ENCODE measurements at regions not wholly inside any gene's neighbourhood (a gene's known extent, or its start where the extent isn't known, plus 50 kb on each side); places are given as distances from the start of the nearest gene placed in this dataset.
A peak's percentile ranks its signal among the peaks of the same experiment; 100 is the strongest.

DNA sequence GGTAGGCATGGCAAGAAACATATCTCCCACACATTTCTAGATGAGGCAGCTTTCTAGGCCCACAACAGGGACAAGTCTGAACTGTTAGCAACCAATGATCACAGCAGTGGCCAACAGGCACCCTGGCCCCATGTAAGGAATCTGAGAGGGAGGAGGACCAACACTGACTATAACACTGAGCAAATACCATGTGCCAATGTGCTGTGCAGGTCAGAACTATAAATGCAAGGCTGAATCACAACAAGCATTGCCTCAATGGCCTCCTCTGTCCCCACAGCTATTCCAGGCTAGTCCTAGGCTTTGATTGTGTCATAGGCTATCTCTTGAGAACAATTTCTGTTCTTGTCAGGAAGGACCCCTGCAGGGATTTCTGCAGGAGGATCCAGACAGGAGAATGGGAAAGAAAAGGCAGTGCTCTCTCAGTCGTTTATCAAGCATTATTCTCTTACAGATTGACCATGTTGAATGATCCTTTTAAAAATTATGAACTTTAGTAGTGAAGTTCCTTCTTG, 221.2 kb downstream of the TLE1 start:
- Mint-ChIP-seq H3K27ac (ENCODE audit: low read depth, unreplicated experiment) (no peak overlapping the region), H3K36me3 (ENCODE audit: insufficient read depth, unreplicated experiment) (no peaks in the 10 kb centered on the region), H3K4me1 (ENCODE audit: insufficient read depth, unreplicated experiment) (no peaks in the 10 kb centered on the region), H3K9me3 (ENCODE audit: unreplicated experiment) (no peaks in the 10 kb centered on the region), H3K27me3 (ENCODE audit: insufficient read depth, unreplicated experiment) (no peaks in the 10 kb centered on the region), H3K4me3 (ENCODE audit: unreplicated experiment) (no peak overlapping the region)
- TF ChIP-seq, protein P1, sequence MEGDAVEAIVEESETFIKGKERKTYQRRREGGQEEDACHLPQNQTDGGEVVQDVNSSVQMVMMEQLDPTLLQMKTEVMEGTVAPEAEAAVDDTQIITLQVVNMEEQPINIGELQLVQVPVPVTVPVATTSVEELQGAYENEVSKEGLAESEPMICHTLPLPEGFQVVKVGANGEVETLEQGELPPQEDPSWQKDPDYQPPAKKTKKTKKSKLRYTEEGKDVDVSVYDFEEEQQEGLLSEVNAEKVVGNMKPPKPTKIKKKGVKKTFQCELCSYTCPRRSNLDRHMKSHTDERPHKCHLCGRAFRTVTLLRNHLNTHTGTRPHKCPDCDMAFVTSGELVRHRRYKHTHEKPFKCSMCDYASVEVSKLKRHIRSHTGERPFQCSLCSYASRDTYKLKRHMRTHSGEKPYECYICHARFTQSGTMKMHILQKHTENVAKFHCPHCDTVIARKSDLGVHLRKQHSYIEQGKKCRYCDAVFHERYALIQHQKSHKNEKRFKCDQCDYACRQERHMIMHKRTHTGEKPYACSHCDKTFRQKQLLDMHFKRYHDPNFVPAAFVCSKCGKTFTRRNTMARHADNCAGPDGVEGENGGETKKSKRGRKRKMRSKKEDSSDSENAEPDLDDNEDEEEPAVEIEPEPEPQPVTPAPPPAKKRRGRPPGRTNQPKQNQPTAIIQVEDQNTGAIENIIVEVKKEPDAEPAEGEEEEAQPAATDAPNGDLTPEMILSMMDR (IDR thresholded peaks at IDR 0.05; ENCODE audit: unreplicated experiment) = no peak
- ChIA-PET POLR2A (interaction anchor here (0.5 kb wide), 1 partner anchor 66 kb away, joined by 3 read pairs; no protein-coding TSS in a partner anchor), CTCF (no interaction called here)
- no TSS peak for BruUV-seq (replicated peaks)
- DNase-seq (ENCODE audit: unreplicated experiment) = no peak
- intact Hi-C loops (cut with micrococcal nuclease) = no loop called here

DNA sequence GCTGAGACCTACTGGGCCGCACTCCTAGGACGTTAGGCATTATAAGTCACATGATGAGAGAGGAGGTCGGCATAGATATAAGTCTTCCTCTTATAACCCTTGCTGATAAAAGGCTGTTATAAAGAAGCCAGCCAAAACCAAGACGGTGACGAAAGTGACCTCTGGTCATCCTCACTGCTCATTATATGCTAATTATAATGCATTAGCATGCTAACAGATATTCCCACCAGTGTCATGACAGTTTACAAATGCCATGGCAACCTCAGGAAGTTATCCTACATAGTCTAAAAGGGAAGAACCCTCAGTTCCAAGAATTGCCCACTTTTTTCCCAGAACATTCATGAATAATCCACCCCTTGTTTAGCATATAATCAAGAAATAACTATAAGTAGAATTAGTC, 222.4 kb downstream of the TLE1 start:
- intact Hi-C loops (cut with micrococcal nuclease) = no loop called here
- H3K27me3 Mint-ChIP-seq (ENCODE audit: insufficient read depth, unreplicated experiment) = no peaks in the 10 kb centered on the region
- no peaks in the 10 kb centered on the region for H3K4me1 Mint-ChIP-seq (ENCODE audit: insufficient read depth, unreplicated experiment)
- POLR2A ChIA-PET = no interaction called here
- CTCF ChIA-PET = no interaction called here
- BruUV-seq (replicated peaks) = no TSS peak
- H3K4me3 Mint-ChIP-seq (ENCODE audit: unreplicated experiment) = no peak overlapping the region
- H3K36me3 Mint-ChIP-seq (ENCODE audit: insufficient read depth, unreplicated experiment) = no peaks in the 10 kb centered on the region
- H3K27ac Mint-ChIP-seq (ENCODE audit: low read depth, unreplicated experiment) = no peak overlapping the region
- no peak for DNase-seq (ENCODE audit: unreplicated experiment)
- H3K9me3 Mint-ChIP-seq (ENCODE audit: unreplicated experiment) = no peaks in the 10 kb centered on the region
- TF ChIP-seq, protein P1 (IDR thresholded peaks at IDR 0.05; ENCODE audit: unreplicated experiment) = no peak

DNA sequence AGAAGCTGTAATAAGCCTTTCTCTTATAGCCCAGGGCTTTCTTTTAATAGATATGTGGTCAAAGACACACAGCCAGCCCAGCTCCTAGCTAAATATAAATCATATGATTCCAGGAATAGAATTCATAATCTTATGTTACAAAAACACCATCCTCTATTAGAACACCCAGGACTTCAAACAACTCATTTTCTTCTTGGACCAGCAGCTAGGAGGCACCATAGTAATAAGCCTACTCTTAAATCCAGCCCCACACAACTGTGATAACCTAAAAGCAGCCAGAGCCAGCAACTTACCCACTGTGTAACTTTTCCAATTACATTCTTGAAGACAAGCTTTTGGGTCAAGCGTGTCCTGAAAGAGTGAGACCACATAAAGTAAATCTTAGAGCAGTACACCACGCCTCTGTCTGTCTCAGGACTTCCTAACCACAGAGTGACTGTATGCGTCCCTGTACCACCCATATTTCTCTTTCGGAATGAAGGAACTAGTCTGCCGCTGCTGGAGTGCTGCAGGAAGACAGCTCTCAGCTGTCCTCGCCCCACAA, 223.8 kb downstream of the TLE1 start:
- POLR2A ChIA-PET = no interaction called here
- DNase-seq (ENCODE audit: unreplicated experiment) = peak; percentile 1
- Mint-ChIP-seq H3K4me1 (ENCODE audit: insufficient read depth, unreplicated experiment) (no peaks in the 10 kb centered on the region), H3K36me3 (ENCODE audit: insufficient read depth, unreplicated experiment) (no peaks in the 10 kb centered on the region), H3K4me3 (ENCODE audit: unreplicated experiment) (no peak overlapping the region), H3K27ac (ENCODE audit: low read depth, unreplicated experiment) (no peak overlapping the region), H3K27me3 (ENCODE audit: insufficient read depth, unreplicated experiment) (no peaks in the 10 kb centered on the region), H3K9me3 (ENCODE audit: unreplicated experiment) (no peaks in the 10 kb centered on the region)
- no TSS peak for BruUV-seq (replicated peaks)
- CTCF ChIA-PET = interaction anchor here (1.1 kb wide), 1 partner anchor 11 kb away, joined by 4 read pairs; no protein-coding TSS in a partner anchor
- TF ChIP-seq, protein P1 (IDR thresholded peaks at IDR 0.05; ENCODE audit: unreplicated experiment) = no peak
- intact Hi-C loops (cut with micrococcal nuclease) = no loop called here

DNA sequence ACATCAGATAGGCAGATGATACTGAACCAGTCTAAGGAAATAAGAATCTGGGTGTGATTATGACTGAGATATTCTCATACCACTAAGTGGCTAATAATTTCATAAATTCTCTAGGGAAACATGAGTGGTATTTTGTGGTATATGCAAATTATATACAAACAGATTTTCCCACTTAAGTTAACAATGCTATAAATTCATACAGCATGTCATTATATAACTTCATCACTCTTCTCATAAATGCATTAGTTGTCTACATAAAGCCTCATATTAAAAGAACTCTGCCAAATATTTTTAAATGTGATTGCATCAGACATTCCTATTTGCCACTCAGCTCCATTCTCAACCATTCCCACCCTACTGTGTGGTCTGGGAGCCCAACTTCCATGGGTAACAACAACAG, 226.5 kb downstream of the TLE1 start:
- no peak for DNase-seq (ENCODE audit: unreplicated experiment)
- no peak overlapping the region for H3K27ac Mint-ChIP-seq (ENCODE audit: low read depth, unreplicated experiment)
- H3K36me3 Mint-ChIP-seq (ENCODE audit: insufficient read depth, unreplicated experiment) = no peaks in the 10 kb centered on the region
- TF ChIP-seq, protein P1 (IDR thresholded peaks at IDR 0.05; ENCODE audit: unreplicated experiment) = no peak
- intact Hi-C loops (cut with micrococcal nuclease) = no loop called here
- H3K4me3 Mint-ChIP-seq (ENCODE audit: unreplicated experiment) = no peak overlapping the region
- H3K27me3 Mint-ChIP-seq (ENCODE audit: insufficient read depth, unreplicated experiment) = no peaks in the 10 kb centered on the region
- no TSS peak for BruUV-seq (replicated peaks)
- H3K9me3 Mint-ChIP-seq (ENCODE audit: unreplicated experiment) = no peaks in the 10 kb centered on the region
- H3K4me1 Mint-ChIP-seq (ENCODE audit: insufficient read depth, unreplicated experiment) = no peaks in the 10 kb centered on the region
- ChIA-PET POLR2A (no interaction called here), CTCF (no interaction called here)

Measured in MCF 10A (cell line).